Naive thymus-derived CD4-positive, alpha-beta T cell (primary cell): ENCODE measurements at regions not wholly inside any gene's neighbourhood (a gene's known extent, or its start where the extent isn't known, plus 50 kb on each side); places are given as distances from the start of the nearest gene placed in this dataset.
A peak's percentile ranks its signal among the peaks of the same experiment; 100 is the strongest.
"Not testable (repeated sequence)": the region's sequence is repeated elsewhere in the genome, so short reads cannot be mapped to it uniquely, and the experiment has no call there.

Source experiments
- ATAC-seq: fragments of 150-1000 bp; cut with Tn5 transposase; 2 replicates; pipeline ENCODE4 v1.10.0; 2021; ENCODE audit warnings: mild to moderate bottlenecking, moderate library complexity
- CTCF ChIA-PET: fragments of 350-600 bp; sonication (Branson Sonifier 250); formaldehyde crosslinking; loops from one replicate; lab custom pipeline; 2021; ENCODE audit warnings: antibody characterized with exemption; lab: Charles Lee
- POLR2A ChIA-PET: fragments of 350-600 bp; sonication (Branson Sonifier 250); formaldehyde crosslinking; loops from one replicate; lab custom pipeline; 2021; ENCODE audit warnings: antibody characterized with exemption, inconsistent platforms; lab: Charles Lee
- DNase-seq, 9 donors: peaks; one replicate each; pipeline versions ENCODE4 v3.0.0 to v3.0.0-alpha.2; 2020 to 2022; ENCODE audit warnings: mixed read lengths in 1 of 9
- H3K27ac ChIP-seq: one replicate; pipeline ENCODE4 v1.7.0; 2013; ENCODE audit warnings: mild to moderate bottlenecking, low read depth, low read length, moderate library complexity
- H3K27me3 ChIP-seq, 2 donors: one replicate each; pipeline ENCODE4 v1.7.0; 2013; ENCODE audit warnings: low read length in 2 of 2, mild to moderate bottlenecking in 2 of 2, moderate library complexity in 2 of 2; ENCODE audit not compliant: control insufficient read depth in 2 of 2, insufficient read depth in 2 of 2
- H3K36me3 ChIP-seq, 3 experiments: 1 replicate in 2 of 3; 2 replicates in 1 of 3; pipeline ENCODE4 v1.7.0; 2013; ENCODE audit warnings: low read length in 3 of 3, mild to moderate bottlenecking in 3 of 3, moderate library complexity in 1 of 3; ENCODE audit not compliant: insufficient read depth in 3 of 3, control insufficient read depth in 2 of 3
- H3K4me1 ChIP-seq, 2 donors: one replicate each; pipeline ENCODE4 v1.7.0; 2013; ENCODE audit warnings: low read length in 2 of 2, mild to moderate bottlenecking in 2 of 2, moderate library complexity in 1 of 2; ENCODE audit not compliant: control insufficient read depth in 2 of 2, insufficient read depth in 2 of 2
- H3K4me3 ChIP-seq: 2 replicates; pipeline ENCODE4 v1.7.0; 2013; ENCODE audit warnings: mild to moderate bottlenecking, low read length
- H3K9me3 ChIP-seq, 3 experiments: 1 replicate in 2 of 3; 2 replicates in 1 of 3; pipeline ENCODE4 v1.7.0; 2013; ENCODE audit warnings: low read length in 3 of 3; ENCODE audit not compliant: control insufficient read depth in 2 of 3
- H3K27ac Mint-ChIP-seq, 9 donors: one replicate each; pipeline ENCODE4 v1.8.0; 2020 to 2022; ENCODE audit warnings: mixed read lengths in 9 of 9, mild to moderate bottlenecking in 8 of 9, moderate library complexity in 5 of 9, inconsistent platforms in 2 of 9
- H3K27me3 Mint-ChIP-seq, 5 donors: one replicate each; pipeline ENCODE4 v1.8.0; 2021 to 2022; ENCODE audit warnings: mixed read lengths in 5 of 5, mild to moderate bottlenecking in 1 of 5
- H3K36me3 Mint-ChIP-seq, 5 donors: one replicate each; pipeline ENCODE4 v1.8.0; 2020 to 2022; ENCODE audit warnings: mixed read lengths in 5 of 5, mild to moderate bottlenecking in 3 of 5, inconsistent platforms in 1 of 5
- H3K4me1 Mint-ChIP-seq, 7 donors: one replicate each; pipeline ENCODE4 v1.8.0; 2020 to 2022; ENCODE audit warnings: mixed read lengths in 7 of 7, mild to moderate bottlenecking in 3 of 7, inconsistent platforms in 1 of 7
- H3K4me3 Mint-ChIP-seq, 10 donors: one replicate each; pipeline ENCODE4 v1.8.0; 2020 to 2022; ENCODE audit warnings: mild to moderate bottlenecking in 10 of 10, mixed read lengths in 10 of 10, moderate library complexity in 6 of 10, inconsistent platforms in 2 of 10
- H3K9me3 Mint-ChIP-seq, 11 donors: one replicate each; pipeline ENCODE4 v1.8.0; 2020 to 2022; ENCODE audit warnings: mixed read lengths in 11 of 11, mild to moderate bottlenecking in 4 of 11, inconsistent platforms in 1 of 11, moderate library complexity in 1 of 11
- intact Hi-C, 2 donors: fragments of 100-400 bp; cut with micrococcal nuclease; formaldehyde crosslinking; loops; one replicate each; pipeline ENCODE4 v1.15.1; 2023

DNA sequence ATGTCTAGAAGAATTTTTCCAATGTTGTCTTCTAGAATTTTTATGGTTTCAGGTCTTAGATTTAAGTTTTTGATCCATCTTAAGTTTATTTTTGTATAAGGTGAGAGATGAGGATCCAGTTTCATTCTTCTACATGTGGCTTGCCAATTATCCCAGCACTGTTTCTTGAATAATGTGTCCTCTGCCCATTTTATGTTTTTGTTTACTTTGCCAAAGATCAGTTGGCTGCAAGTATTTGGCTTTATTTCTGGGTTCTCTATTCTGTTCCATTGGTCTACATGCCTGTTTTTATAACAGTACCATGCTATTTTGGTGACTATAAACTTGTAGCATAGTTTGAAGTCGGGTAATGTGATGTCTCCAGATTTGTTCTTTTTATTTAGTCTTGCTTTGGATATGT, 78.2 kb upstream of the PTPN13 start:
- intact Hi-C loops, H3K4me1 ChIP-seq, H3K9me3 ChIP-seq, CTCF ChIA-PET, H3K27ac ChIP-seq, POLR2A ChIA-PET, H3K4me3 Mint-ChIP-seq, H3K4me1 Mint-ChIP-seq, H3K36me3 Mint-ChIP-seq, H3K27me3 ChIP-seq, H3K27ac Mint-ChIP-seq, H3K36me3 ChIP-seq, H3K4me3 ChIP-seq, DNase-seq, ATAC-seq: not testable (repeated sequence)
- H3K27me3 Mint-ChIP-seq, result peaks cover 6 to 47% (median 10%) of the 10 kb centered on the region in 5 donors
- peaks cover 2 to 18% (median 9%) of the 10 kb centered on the region in 11 donors for H3K9me3 Mint-ChIP-seq

GRCh38 chr4:86521373-86521969, 72.6 kb upstream of the PTPN13 start:
- Mint-ChIP-seq H3K27me3 (peaks cover 20 to 36% (median 24%) of the 10 kb centered on the region in 5 donors), H3K4me1 (peaks cover 0 to 6% (median 0%) of the 10 kb centered on the region in 7 donors), H3K9me3 (peaks cover 4 to 48% (median 18%) of the 10 kb centered on the region in 11 donors), H3K36me3 (peaks cover 0 to 8% (median 0%) of the 10 kb centered on the region in 5 donors), H3K4me3 (no peak overlapping the region), H3K27ac (no peak overlapping the region)
- intact Hi-C loops, result no loop called here
- Histone ChIP-seq H3K27ac (no peak overlapping the region), H3K4me3 (no peak overlapping the region), H3K36me3 (no peaks in the 10 kb centered on the region), H3K27me3 (no peaks in the 10 kb centered on the region), H3K9me3 (no peaks in the 10 kb centered on the region), H3K4me1 (no peaks in the 10 kb centered on the region)
- DNase-seq (no peak), ATAC-seq (no peak)
- POLR2A ChIA-PET, result no interaction called here
- CTCF ChIA-PET, result no interaction called here

GRCh38 chr4:86522349-86522748, 71.8 kb upstream of the PTPN13 start:
- peaks cover 0 to 8% (median 0%) of the 10 kb centered on the region in 5 donors for H3K36me3 Mint-ChIP-seq
- ChIA-PET CTCF (no interaction called here), POLR2A (no interaction called here)
- intact Hi-C loops, result loop anchor here in 1 of 2 donors (1.0 kb wide), 1 partner anchor 373 kb away; no protein-coding TSS in a partner anchor
- no peak for DNase-seq
- no peaks in the 10 kb centered on the region for H3K27me3 ChIP-seq
- peaks cover 0 to 6% (median 0%) of the 10 kb centered on the region in 7 donors for H3K4me1 Mint-ChIP-seq
- H3K27ac ChIP-seq, result no peak overlapping the region
- no peak for ATAC-seq
- H3K9me3 ChIP-seq, result no peaks in the 10 kb centered on the region
- H3K9me3 Mint-ChIP-seq, result peaks cover 4 to 48% (median 18%) of the 10 kb centered on the region in 11 donors
- no peak overlapping the region for H3K27ac Mint-ChIP-seq
- H3K27me3 Mint-ChIP-seq, result peaks cover 22 to 39% (median 24%) of the 10 kb centered on the region in 5 donors
- H3K4me3 Mint-ChIP-seq, result no peak overlapping the region
- no peaks in the 10 kb centered on the region for H3K4me1 ChIP-seq
- no peaks in the 10 kb centered on the region for H3K36me3 ChIP-seq
- no peak overlapping the region for H3K4me3 ChIP-seq

- Histone ChIP-seq H3K9me3 (no peaks in the 10 kb centered on the region), H3K27me3 (no peaks in the 10 kb centered on the region), H3K36me3 (no peaks in the 10 kb centered on the region), H3K4me1 (no peaks in the 10 kb centered on the region), H3K27ac (no peak overlapping the region), H3K4me3 (no peak overlapping the region)
- ChIA-PET POLR2A (no interaction called here), CTCF (no interaction called here)
- ATAC-seq, result peak; percentile 32
- peaks cover 0 to 8% (median 0%) of the 10 kb centered on the region in 5 donors for H3K36me3 Mint-ChIP-seq
- H3K27ac Mint-ChIP-seq, result no peak overlapping the region
- no peak overlapping the region for H3K4me3 Mint-ChIP-seq
- peaks cover 4 to 47% (median 18%) of the 10 kb centered on the region in 11 donors for H3K9me3 Mint-ChIP-seq
- H3K4me1 Mint-ChIP-seq, result peaks cover 0 to 5% (median 0%) of the 10 kb centered on the region in 7 donors
- intact Hi-C loops, result no loop called here
- H3K27me3 Mint-ChIP-seq, result peaks cover 19 to 39% (median 24%) of the 10 kb centered on the region in 5 donors
- DNase-seq, result no peak
Observed at GRCh38 chr4:86523333-86523732, 70.8 kb upstream of the PTPN13 start.

- H3K4me3 Mint-ChIP-seq, H3K4me1 ChIP-seq, H3K9me3 ChIP-seq, H3K36me3 ChIP-seq, POLR2A ChIA-PET, H3K36me3 Mint-ChIP-seq, H3K27ac Mint-ChIP-seq, H3K4me1 Mint-ChIP-seq, H3K27me3 ChIP-seq, H3K4me3 ChIP-seq, CTCF ChIA-PET, H3K27ac ChIP-seq, DNase-seq, ATAC-seq: not testable (repeated sequence)
- H3K9me3 Mint-ChIP-seq, result peaks cover 0 to 16% (median 2%) of the 10 kb centered on the region in 11 donors
- intact Hi-C loops, result loop anchor here in 1 of 2 donors (2.0 kb wide), 1 partner anchor 15 kb away; no protein-coding TSS in a partner anchor
- peaks cover 6 to 34% (median 22%) of the 10 kb centered on the region in 5 donors for H3K27me3 Mint-ChIP-seq
Observed at GRCh38 chr4:86527713-86528112, 66.4 kb upstream of the PTPN13 start.

DNA sequence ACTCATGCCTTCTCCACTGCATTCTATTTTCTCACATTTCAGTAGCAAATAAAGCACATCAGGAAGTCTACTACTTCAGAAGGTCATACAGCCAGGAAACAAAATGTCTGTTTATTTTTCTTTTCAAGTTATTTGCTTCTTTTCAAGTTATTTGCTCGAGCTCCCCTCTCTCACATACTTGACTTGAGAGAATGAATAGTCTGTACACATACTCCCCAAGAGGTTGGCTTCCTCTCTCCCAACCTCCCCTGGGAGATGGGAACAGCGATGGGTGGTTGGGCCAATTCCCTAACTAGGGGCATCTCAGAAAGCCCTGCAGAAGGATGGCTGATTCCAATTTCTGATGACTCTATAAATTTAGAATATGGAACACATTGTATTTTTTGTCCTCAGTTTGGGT, 64.7 kb upstream of the PTPN13 start:
- no peaks in the 10 kb centered on the region for H3K36me3 Mint-ChIP-seq
- DNase-seq (no peak), ATAC-seq (no peak)
- no peaks in the 10 kb centered on the region for H3K27me3 ChIP-seq
- ChIA-PET CTCF (no interaction called here), POLR2A (no interaction called here)
- no peak overlapping the region for H3K27ac ChIP-seq
- intact Hi-C loops, result loop anchor here in 1 of 2 donors (2.0 kb wide), 1 partner anchor 17 kb away; no protein-coding TSS in a partner anchor
- no peaks in the 10 kb centered on the region for H3K9me3 ChIP-seq
- H3K36me3 ChIP-seq, result no peaks in the 10 kb centered on the region
- H3K9me3 Mint-ChIP-seq, result peaks cover 0 to 1% (median 0%) of the 10 kb centered on the region in 11 donors
- H3K4me1 ChIP-seq, result no peaks in the 10 kb centered on the region
- no peaks in the 10 kb centered on the region for H3K4me1 Mint-ChIP-seq
- H3K27ac Mint-ChIP-seq, result no peak overlapping the region
- H3K27me3 Mint-ChIP-seq, result peaks cover 2 to 34% (median 15%) of the 10 kb centered on the region in 5 donors
- no peak overlapping the region for H3K4me3 ChIP-seq
- H3K4me3 Mint-ChIP-seq, result no peak overlapping the region

- no peak overlapping the region for H3K27ac ChIP-seq
- H3K4me3 Mint-ChIP-seq, result no peak overlapping the region
- ChIA-PET POLR2A (no interaction called here), CTCF (no interaction called here)
- no peak overlapping the region for H3K27ac Mint-ChIP-seq
- ATAC-seq (no peak), DNase-seq (no peak)
- no peaks in the 10 kb centered on the region for H3K9me3 Mint-ChIP-seq
- H3K4me1 ChIP-seq, result no peaks in the 10 kb centered on the region
- H3K36me3 Mint-ChIP-seq, result no peaks in the 10 kb centered on the region
- peaks cover 0 to 36% (median 15%) of the 10 kb centered on the region in 5 donors for H3K27me3 Mint-ChIP-seq
- intact Hi-C loops, result no loop called here
- H3K36me3 ChIP-seq, result no peaks in the 10 kb centered on the region
- H3K27me3 ChIP-seq, result no peaks in the 10 kb centered on the region
- H3K9me3 ChIP-seq, result no peaks in the 10 kb centered on the region
- no peak overlapping the region for H3K4me3 ChIP-seq
- no peaks in the 10 kb centered on the region for H3K4me1 Mint-ChIP-seq
Observed at GRCh38 chr4:86530183-86530582, 63.9 kb upstream of the PTPN13 start.
